GM19025 (cell line): ENCODE measurements at regions not wholly inside any gene's neighbourhood (a gene's known extent, or its start where the extent isn't known, plus 50 kb on each side); places are given as distances from the start of the nearest gene placed in this dataset.

Source experiments
- ATAC-seq: cut with Tn5 transposase; IDR thresholded peaks from one replicate; pipeline ENCODE4 v1.9.1; 2021; ENCODE audit warnings: mild to moderate bottlenecking, low read depth, moderate library complexity; ENCODE audit not compliant: unreplicated experiment

- ATAC-seq: no peak
These were observed 245.6 kb upstream of the GSE1 start for GRCh38 chr16:85367485-85367884.

- no peak for ATAC-seq
These were observed 244.1 kb upstream of the GSE1 start for GRCh38 chr16:85369060-85369459.

DNA sequence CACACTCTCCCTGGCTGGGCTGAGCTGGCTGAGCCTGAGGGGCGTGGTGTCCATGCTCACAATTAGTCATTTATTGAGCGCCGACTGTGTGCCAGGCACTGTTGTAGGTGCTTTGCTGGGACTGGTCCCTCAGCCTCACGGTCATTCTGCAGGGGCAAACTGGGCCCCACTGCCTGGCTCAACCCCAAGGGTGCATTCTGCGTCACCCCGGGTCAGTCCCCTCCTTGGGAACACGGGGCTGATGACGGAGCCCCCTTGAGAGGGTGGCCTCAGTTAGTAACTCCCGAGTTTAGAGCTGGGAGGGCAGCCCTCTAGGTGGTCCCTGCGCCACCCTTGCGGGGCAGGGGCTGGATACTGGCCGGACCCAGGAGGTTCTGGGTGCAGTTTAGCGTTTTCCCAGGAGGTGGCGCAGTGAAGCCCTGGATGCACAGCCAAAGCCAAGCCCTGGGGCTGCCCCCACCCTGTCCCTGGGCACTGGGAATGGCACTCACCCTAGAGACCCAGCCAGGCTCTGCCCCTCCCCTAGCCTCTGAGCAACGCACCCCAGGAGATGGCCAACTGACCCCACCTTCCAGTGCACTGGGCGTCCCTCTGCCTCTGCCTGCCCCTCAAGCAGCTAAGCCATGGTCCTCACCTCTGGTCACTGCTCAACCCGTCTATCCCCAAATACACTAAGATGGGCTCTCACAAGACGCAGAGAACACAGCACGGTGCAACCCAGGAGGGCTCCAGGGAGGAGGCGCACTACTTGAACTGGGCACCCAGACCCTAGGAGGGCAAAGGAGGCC is 243.2 kb upstream of the GSE1 start:
- ATAC-seq: no peak

DNA sequence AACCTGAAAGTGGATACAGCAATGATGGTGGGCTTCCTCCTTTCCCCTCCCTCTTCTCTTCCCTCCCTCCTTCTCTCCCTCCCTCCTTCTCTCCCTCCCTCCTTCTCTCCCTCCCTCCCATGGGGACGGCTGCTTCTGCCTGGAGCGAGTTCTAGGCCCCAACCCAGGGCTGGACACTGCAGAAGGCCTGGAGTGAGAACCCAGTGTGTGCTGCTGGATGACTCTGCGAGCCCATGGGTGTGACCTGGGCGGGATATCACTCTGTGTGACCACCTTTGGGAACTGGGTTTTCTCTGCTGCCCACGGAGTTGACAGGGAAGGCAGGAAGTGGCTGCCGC is 242.6 kb upstream of the GSE1 start:
- ATAC-seq: no peak

- no peak for ATAC-seq
These were observed 242.1 kb upstream of the GSE1 start for GRCh38 chr16:85370881-85371651.

GRCh38 chr16:85371948-85372347 is 241.2 kb upstream of the GSE1 start:
- ATAC-seq: no peak

- no peak for ATAC-seq
These were observed 240.3 kb upstream of the GSE1 start for GRCh38 chr16:85372627-85373372.

- ATAC-seq: no peak
These were observed 239.2 kb upstream of the GSE1 start for GRCh38 chr16:85373741-85374570.

GRCh38 chr16:85374571-85374872 is 238.6 kb upstream of the GSE1 start:
- ATAC-seq: no peak

DNA sequence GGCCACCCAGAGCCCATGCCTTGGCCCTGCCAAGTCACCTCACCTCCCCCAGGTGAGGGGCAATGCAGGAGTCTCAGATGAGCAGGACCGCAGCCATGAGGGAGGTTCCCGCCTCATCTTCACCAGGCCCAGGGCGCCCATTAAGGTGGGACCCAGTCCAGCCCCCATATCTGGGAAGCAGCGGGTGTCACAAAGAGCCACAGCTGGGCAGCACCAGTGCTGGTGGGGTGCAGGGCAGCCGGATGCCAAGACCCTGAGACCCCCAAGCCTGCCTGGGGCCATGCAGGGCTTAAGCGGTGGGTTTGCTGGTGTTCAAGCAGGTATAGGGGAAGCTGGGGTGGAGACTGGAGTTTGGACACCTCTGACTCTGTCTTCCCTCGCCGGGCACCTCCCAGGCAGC is 237.8 kb upstream of the GSE1 start:
- ATAC-seq: no peak

GRCh38 chr16:85376292-85377095 is 236.6 kb upstream of the GSE1 start:
- ATAC-seq: no peak

- ATAC-seq: no peak
These were observed 235.6 kb upstream of the GSE1 start for GRCh38 chr16:85377388-85378144.

GRCh38 chr16:85378145-85379040 is 234.7 kb upstream of the GSE1 start:
- no peak for ATAC-seq

GRCh38 chr16:85379041-85380001 is 233.8 kb upstream of the GSE1 start:
- no peak for ATAC-seq

DNA sequence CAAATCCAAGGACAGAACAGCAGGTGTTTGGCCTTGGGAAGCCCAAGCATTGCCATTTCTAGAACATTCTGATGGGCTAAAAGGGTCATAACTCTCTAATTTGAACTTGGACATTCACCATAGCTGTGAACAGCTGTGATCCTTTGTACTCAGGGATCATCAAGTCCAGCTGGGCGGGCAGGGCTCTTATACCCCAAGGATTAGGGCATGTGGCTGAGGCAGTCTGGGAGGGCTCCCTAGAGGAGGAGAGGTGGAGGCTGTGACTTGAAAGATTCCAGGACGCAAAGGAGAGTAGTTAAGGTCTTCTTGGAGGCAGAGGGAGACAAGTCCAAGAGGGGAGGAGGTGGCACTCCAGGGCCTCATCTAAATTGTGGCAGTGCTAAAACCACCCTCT is 233.1 kb upstream of the GSE1 start:
- ATAC-seq: no peak

- ATAC-seq: no peak
These were observed 232.0 kb upstream of the GSE1 start for GRCh38 chr16:85380905-85381737.
